ENCODE measurements at regions not wholly inside any gene's neighbourhood (a gene's known extent, or its start where the extent isn't known, plus 50 kb on each side); places are given as distances from the start of the nearest gene placed in this dataset.

- no peaks in the 10 kb centered on the region for H3F3A ChIP-seq (ENCODE audit: insufficient read depth, low read length, poor library complexity, severe bottlenecking)
- no peaks in the 10 kb centered on the region for H3K9me3 ChIP-seq (ENCODE audit: low read length)
- H3K9ac ChIP-seq (ENCODE audit: low read length): no peak overlapping the region
- no peaks in the 10 kb centered on the region for H4K20me1 ChIP-seq (ENCODE audit: insufficient read depth)
- no peak overlapping the region for H2AFZ ChIP-seq (ENCODE audit: low read depth, low read length)
- H3K9me2 ChIP-seq (ENCODE audit: insufficient read depth, low read length): no peaks in the 10 kb centered on the region
- H3K79me2 ChIP-seq (replicated peaks; ENCODE audit: insufficient read depth, low read length): no peaks in the 10 kb centered on the region
- no peak overlapping the region for H3K27ac ChIP-seq (ENCODE audit: low read length)
- H3K36me3 ChIP-seq (ENCODE audit: insufficient read depth, low read length): no peaks in the 10 kb centered on the region
- no peaks in the 10 kb centered on the region for H3K27me3 ChIP-seq (ENCODE audit: insufficient read depth, low read depth, low read length)
- H3K4me3 ChIP-seq (ENCODE audit: low read length): no peak overlapping the region
- TF ChIP-seq REST (IDR thresholded peaks at IDR 0.05; ENCODE audit: borderline replicate concordance) (no peak), RAD21 (conservative IDR thresholded peaks at IDR 0.05) (no peak), EZH2 (IDR thresholded peaks at IDR 0.05; ENCODE audit: borderline replicate concordance, insufficient read depth, low read length, poor library complexity, severe bottlenecking) (no peak), POLR2AphosphoS5 (IDR thresholded peaks at IDR 0.05) (no peak), EP300 (conservative IDR thresholded peaks at IDR 0.05; ENCODE audit: poor library complexity, severe bottlenecking) (no peak), SMC3 (conservative IDR thresholded peaks at IDR 0.05; ENCODE audit: poor library complexity) (no peak), TAF1 (IDR thresholded peaks at IDR 0.05; ENCODE audit: low read depth) (no peak), CTCF (IDR thresholded peaks at IDR 0.05; ENCODE audit: poor library complexity, severe bottlenecking) (no peak)
- H3K4me2 ChIP-seq (ENCODE audit: low read length): no peak overlapping the region
Observed at GRCh38 chr13:73522937-73523336, 464.1 kb downstream of the KLF5 start.

- Histone ChIP-seq H3K27me3 (ENCODE audit: insufficient read depth, low read depth, low read length) (no peaks in the 10 kb centered on the region), H3K9me3 (ENCODE audit: low read length) (no peaks in the 10 kb centered on the region), H3K79me2 (replicated peaks; ENCODE audit: insufficient read depth, low read length) (no peaks in the 10 kb centered on the region), H3F3A (ENCODE audit: insufficient read depth, low read length, poor library complexity, severe bottlenecking) (no peaks in the 10 kb centered on the region), H3K9me2 (ENCODE audit: insufficient read depth, low read length) (no peaks in the 10 kb centered on the region), H3K4me3 (ENCODE audit: low read length) (no peak overlapping the region), H4K20me1 (ENCODE audit: insufficient read depth) (no peaks in the 10 kb centered on the region), H2AFZ (ENCODE audit: low read depth, low read length) (no peak overlapping the region), H3K27ac (ENCODE audit: low read length) (no peak overlapping the region), H3K36me3 (ENCODE audit: insufficient read depth, low read length) (no peaks in the 10 kb centered on the region), H3K4me2 (ENCODE audit: low read length) (no peak overlapping the region), H3K9ac (ENCODE audit: low read length) (no peak overlapping the region)
- no peak for TF ChIP-seq MXI1 (conservative IDR thresholded peaks at IDR 0.05; ENCODE audit: poor library complexity, severe bottlenecking)
- no peak for TF ChIP-seq EZH2 (IDR thresholded peaks at IDR 0.05; ENCODE audit: borderline replicate concordance, insufficient read depth, low read length, poor library complexity, severe bottlenecking)
- TF ChIP-seq CTCF (IDR thresholded peaks at IDR 0.05; ENCODE audit: poor library complexity, severe bottlenecking): no peak
- no peak for TF ChIP-seq TAF1 (IDR thresholded peaks at IDR 0.05; ENCODE audit: low read depth)
- TF ChIP-seq POLR2AphosphoS5 (IDR thresholded peaks at IDR 0.05): no peak
- no peak for TF ChIP-seq EP300 (conservative IDR thresholded peaks at IDR 0.05; ENCODE audit: poor library complexity, severe bottlenecking)
- no peak for TF ChIP-seq RAD21 (conservative IDR thresholded peaks at IDR 0.05)
- TF ChIP-seq REST (IDR thresholded peaks at IDR 0.05; ENCODE audit: borderline replicate concordance): no peak
- no peak for TF ChIP-seq SMC3 (conservative IDR thresholded peaks at IDR 0.05; ENCODE audit: poor library complexity)
Observed at GRCh38 chr13:73521985-73522524, 463.2 kb downstream of the KLF5 start.

All from neural cell (in vitro differentiated cells).